CD14-positive monocyte (primary cell): ENCODE measurements at regions not wholly inside any gene's neighbourhood (a gene's known extent, or its start where the extent isn't known, plus 50 kb on each side); places are given as distances from the start of the nearest gene placed in this dataset.

ENCODE experiments used
- DNase-seq, 3 donors: peaks; one replicate each; pipeline ENCODE4 v3.0.0-alpha.2; 2011 to 2022
- H2AFZ ChIP-seq: 2 replicates; pipeline ENCODE4 v1.6.0; 2012; ENCODE audit warnings: mild to moderate bottlenecking, low read depth, low read length, inconsistent platforms; ENCODE audit not compliant: insufficient read depth, poor library complexity, severe bottlenecking
- H3K27ac ChIP-seq, 2 donors: 1 replicate in 1 of 2; 2 replicates in 1 of 2; pipeline ENCODE4 v1.5.1; 2012 to 2013; ENCODE audit warnings: low read length in 2 of 2, control low read depth in 1 of 2, inconsistent platforms in 1 of 2, low read depth in 1 of 2, mild to moderate bottlenecking in 1 of 2
- H3K27me3 ChIP-seq, 2 donors: one replicate each; pipeline versions ENCODE4 v1.6.0 to v1.6.1; 2011 to 2013; ENCODE audit warnings: low read length in 2 of 2; ENCODE audit not compliant: control insufficient read depth in 2 of 2, insufficient read depth in 2 of 2
- H3K36me3 ChIP-seq, 2 donors: replicated peaks in 1 of 2; 1 replicate in 1 of 2; 2 replicates in 1 of 2; pipeline versions ENCODE4 v1.5.1 to v1.6.1; 2012 to 2013; ENCODE audit warnings: low read length in 2 of 2, control low read depth in 1 of 2, inconsistent platforms in 1 of 2, mild to moderate bottlenecking in 1 of 2; ENCODE audit not compliant: insufficient read depth in 2 of 2, control insufficient read depth in 1 of 2
- H3K4me1 ChIP-seq, 2 donors: 1 replicate in 1 of 2; 2 replicates in 1 of 2; pipeline versions ENCODE4 v1.5.1 to v1.6.1; 2012 to 2013; ENCODE audit warnings: low read length in 2 of 2, control low read depth in 1 of 2, inconsistent platforms in 1 of 2, mild to moderate bottlenecking in 1 of 2, moderate library complexity in 1 of 2; ENCODE audit not compliant: insufficient read depth in 2 of 2, control insufficient read depth in 1 of 2
- H3K4me2 ChIP-seq: replicated peaks from 2 replicates; pipeline ENCODE3; 2012; ENCODE audit warnings: low read length, moderate library complexity, mild to moderate bottlenecking; ENCODE audit not compliant: poor library complexity, severe bottlenecking; ENCODE audit errors: extremely low read depth
- H3K4me3 ChIP-seq, 3 experiments: fragments of 200-600 bp in 1 of 3; sonication (generic) in 1 of 3; replicated peaks in 1 of 3; 1 replicate in 2 of 3; 2 replicates in 1 of 3; pipeline ENCODE4 v1.5.1; 2011 to 2013; ENCODE audit warnings: low read length in 3 of 3, mild to moderate bottlenecking in 3 of 3, control low read depth in 2 of 3, low read depth in 2 of 3, inconsistent platforms in 1 of 3, moderate library complexity in 1 of 3
- H3K79me2 ChIP-seq: 2 replicates; pipeline ENCODE4 v1.6.0; 2012; ENCODE audit warnings: mild to moderate bottlenecking, control low read depth, inconsistent platforms, low read length, moderate library complexity; ENCODE audit not compliant: insufficient read depth
- H3K9ac ChIP-seq: 2 replicates; pipeline ENCODE4 v1.6.0; 2017; ENCODE audit warnings: low read length, mild to moderate bottlenecking; ENCODE audit not compliant: insufficient read depth, poor library complexity, severe bottlenecking
- H3K9me3 ChIP-seq, 2 donors: replicated peaks in 1 of 2; 1 replicate in 1 of 2; 2 replicates in 1 of 2; pipeline versions ENCODE4 v1.5.1 to v1.6.1; 2012 to 2013; ENCODE audit warnings: low read length in 2 of 2, control low read depth in 1 of 2; ENCODE audit not compliant: control insufficient read depth in 1 of 2, insufficient read depth in 1 of 2
- H4K20me1 ChIP-seq: 2 replicates; pipeline ENCODE4 v1.6.0; 2012; ENCODE audit warnings: mild to moderate bottlenecking, low read length, control low read depth, moderate library complexity; ENCODE audit not compliant: insufficient read depth
- H3K27ac Mint-ChIP-seq, 7 donors: one replicate each; pipeline ENCODE4 v1.8.0; 2020; ENCODE audit warnings: mild to moderate bottlenecking in 7 of 7, mixed read lengths in 7 of 7, moderate library complexity in 6 of 7, inconsistent platforms in 2 of 7
- H3K27me3 Mint-ChIP-seq, 3 donors: one replicate each; pipeline ENCODE4 v1.8.0; 2021 to 2022; ENCODE audit warnings: low read depth in 3 of 3, mild to moderate bottlenecking in 3 of 3, mixed read lengths in 3 of 3, moderate library complexity in 3 of 3, inconsistent platforms in 1 of 3
- H3K36me3 Mint-ChIP-seq, 2 donors: one replicate each; pipeline ENCODE4 v1.8.0; 2020; ENCODE audit warnings: mixed read lengths in 2 of 2, inconsistent platforms in 1 of 2, mild to moderate bottlenecking in 1 of 2
- H3K4me1 Mint-ChIP-seq: one replicate; pipeline ENCODE4 v1.8.0; 2020; ENCODE audit warnings: mild to moderate bottlenecking, mixed read lengths
- H3K4me3 Mint-ChIP-seq, 2 donors: one replicate each; pipeline ENCODE4 v1.8.0; 2020; ENCODE audit warnings: mild to moderate bottlenecking in 2 of 2, mixed read lengths in 2 of 2, moderate library complexity in 1 of 2
- H3K9me3 Mint-ChIP-seq, 7 donors: one replicate each; pipeline ENCODE4 v1.8.0; 2020 to 2022; ENCODE audit warnings: mixed read lengths in 7 of 7, mild to moderate bottlenecking in 6 of 7, moderate library complexity in 6 of 7, inconsistent platforms in 2 of 7
- CTCF ChIP-seq: fragments of 200-600 bp; IDR thresholded peaks from one replicate; pipeline ENCODE4 v1.8.0; 2022; ENCODE audit warnings: antibody characterized with exemption, mild to moderate bottlenecking
- WGBS: methylation state at CpG from one replicate; pipeline ENCODE4 v1.1.5; 2013; ENCODE audit warnings: missing lambda C conversion rate; ENCODE audit not compliant: insufficient coverage; 5-methylcytosine and 5-hydroxymethylcytosine counted together
- intact Hi-C, 2 donors: fragments of 100-400 bp; cut with micrococcal nuclease; formaldehyde crosslinking; loops; one replicate each; pipeline versions ENCODE4 v1.15.0 to v1.15.1; 2023

DNA sequence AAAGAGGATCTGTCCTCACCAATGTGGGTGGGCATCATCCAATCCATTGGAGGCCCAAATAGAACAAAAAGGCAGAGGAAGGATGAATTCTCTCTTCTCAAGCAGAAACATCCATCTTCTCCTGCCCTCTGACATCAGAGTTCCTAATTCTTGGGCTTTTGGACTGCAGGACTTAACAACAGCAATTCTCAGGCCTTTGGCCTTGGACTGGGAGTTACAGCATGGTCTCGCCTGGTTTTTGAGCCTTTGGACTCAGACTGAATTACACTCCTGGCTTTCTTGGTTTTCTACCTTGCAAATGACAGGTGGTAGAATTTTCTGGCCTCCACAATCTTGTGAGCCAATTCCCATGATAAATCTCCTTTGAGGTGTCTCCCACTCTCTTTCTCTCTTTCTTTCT, 60.5 kb upstream of the CD180 start:
- Histone ChIP-seq H3K27ac (no peak overlapping the region), H3K9ac (no peak overlapping the region), H3K4me2 (no peak overlapping the region), H3K4me1 (no peaks in the 10 kb centered on the region), H3K9me3 (peaks cover 0 to 10% of the 10 kb centered on the region in 2 donors), H3K4me3 (no peak overlapping the region), H4K20me1 (no peaks in the 10 kb centered on the region), H3K27me3 (no peaks in the 10 kb centered on the region), H3K36me3 (no peaks in the 10 kb centered on the region), H3K79me2 (no peaks in the 10 kb centered on the region), H2AFZ (no peak overlapping the region)
- Mint-ChIP-seq H3K36me3 (no peaks in the 10 kb centered on the region), H3K9me3 (peaks cover 4 to 11% (median 6%) of the 10 kb centered on the region in 7 donors), H3K4me1 (no peaks in the 10 kb centered on the region), H3K27me3 (no peaks in the 10 kb centered on the region), H3K27ac (no peak overlapping the region), H3K4me3 (no peak overlapping the region)
- no peak for DNase-seq
- intact Hi-C loops: no loop called here
- no peak for TF ChIP-seq CTCF
- WGBS: 100% methylated on average over 1 of the region's 1 CpG

- Histone ChIP-seq H2AFZ (no peak overlapping the region), H3K4me1 (no peaks in the 10 kb centered on the region), H3K4me2 (no peak overlapping the region), H3K4me3 (no peak overlapping the region), H3K27me3 (no peaks in the 10 kb centered on the region), H4K20me1 (no peaks in the 10 kb centered on the region), H3K9ac (no peak overlapping the region), H3K27ac (no peak overlapping the region), H3K9me3 (peaks cover 0 to 10% of the 10 kb centered on the region in 2 donors), H3K36me3 (no peaks in the 10 kb centered on the region), H3K79me2 (no peaks in the 10 kb centered on the region)
- H3K4me3 Mint-ChIP-seq: no peak overlapping the region
- no peaks in the 10 kb centered on the region for H3K27me3 Mint-ChIP-seq
- peaks cover 4 to 11% (median 6%) of the 10 kb centered on the region in 7 donors for H3K9me3 Mint-ChIP-seq
- H3K4me1 Mint-ChIP-seq: no peaks in the 10 kb centered on the region
- no peaks in the 10 kb centered on the region for H3K36me3 Mint-ChIP-seq
- DNase-seq: no peak
- TF ChIP-seq CTCF: no peak
- WGBS: no CpG with 5 or more reads among the region's 1 CpG
- intact Hi-C loops: no loop called here
- no peak overlapping the region for H3K27ac Mint-ChIP-seq
Measured at GRCh38 chr5:67255881-67256280, 59.3 kb upstream of the CD180 start.
